GM19463 (cell line): ENCODE measurements at regions not wholly inside any gene's neighbourhood (a gene's known extent, or its start where the extent isn't known, plus 50 kb on each side); places are given as distances from the start of the nearest gene placed in this dataset.

Source experiments
- ATAC-seq: cut with Tn5 transposase; IDR thresholded peaks from one replicate; pipeline ENCODE4 v1.9.1; 2021; ENCODE audit warnings: mild to moderate bottlenecking, moderate library complexity; ENCODE audit not compliant: unreplicated experiment

DNA sequence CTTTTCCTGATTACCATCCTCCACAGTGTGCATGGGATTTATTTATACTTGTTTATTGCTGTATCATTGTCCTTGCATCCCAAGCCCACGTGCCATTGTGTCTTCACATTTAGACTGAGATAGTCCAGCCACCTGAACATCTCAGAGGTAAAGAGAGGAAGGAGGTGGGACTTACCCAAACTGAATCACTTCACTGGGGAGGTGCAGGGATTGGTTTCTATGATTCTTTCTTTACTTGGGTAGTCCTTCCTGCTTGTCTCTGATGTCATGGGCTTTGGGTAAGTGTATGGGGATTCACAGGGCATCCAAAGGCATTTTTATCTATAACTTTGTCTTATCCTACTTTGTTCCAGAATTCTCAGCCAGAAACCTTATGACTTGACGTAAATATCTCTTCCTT is 141.5 kb upstream of the UMPS start:
- no peak for ATAC-seq

DNA sequence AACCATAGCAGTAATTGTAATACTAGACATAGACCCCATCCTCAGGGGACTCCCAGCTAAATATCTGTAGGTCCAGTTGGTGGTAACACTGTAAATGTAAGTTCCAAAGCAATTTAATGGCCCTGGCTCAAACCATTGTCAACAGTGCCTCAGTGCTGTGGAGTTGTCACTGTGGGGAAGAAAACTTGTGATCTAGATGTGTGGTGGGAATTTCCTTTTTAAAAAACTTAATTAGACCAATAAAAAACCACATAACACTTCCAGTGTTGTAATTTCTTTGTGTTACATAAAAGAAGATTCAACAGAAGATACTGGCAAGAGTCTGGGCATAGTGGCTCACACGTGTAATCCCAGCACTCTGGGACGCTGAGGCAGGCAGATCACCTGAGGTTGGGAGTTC is 138.6 kb upstream of the UMPS start:
- ATAC-seq, result no peak

DNA sequence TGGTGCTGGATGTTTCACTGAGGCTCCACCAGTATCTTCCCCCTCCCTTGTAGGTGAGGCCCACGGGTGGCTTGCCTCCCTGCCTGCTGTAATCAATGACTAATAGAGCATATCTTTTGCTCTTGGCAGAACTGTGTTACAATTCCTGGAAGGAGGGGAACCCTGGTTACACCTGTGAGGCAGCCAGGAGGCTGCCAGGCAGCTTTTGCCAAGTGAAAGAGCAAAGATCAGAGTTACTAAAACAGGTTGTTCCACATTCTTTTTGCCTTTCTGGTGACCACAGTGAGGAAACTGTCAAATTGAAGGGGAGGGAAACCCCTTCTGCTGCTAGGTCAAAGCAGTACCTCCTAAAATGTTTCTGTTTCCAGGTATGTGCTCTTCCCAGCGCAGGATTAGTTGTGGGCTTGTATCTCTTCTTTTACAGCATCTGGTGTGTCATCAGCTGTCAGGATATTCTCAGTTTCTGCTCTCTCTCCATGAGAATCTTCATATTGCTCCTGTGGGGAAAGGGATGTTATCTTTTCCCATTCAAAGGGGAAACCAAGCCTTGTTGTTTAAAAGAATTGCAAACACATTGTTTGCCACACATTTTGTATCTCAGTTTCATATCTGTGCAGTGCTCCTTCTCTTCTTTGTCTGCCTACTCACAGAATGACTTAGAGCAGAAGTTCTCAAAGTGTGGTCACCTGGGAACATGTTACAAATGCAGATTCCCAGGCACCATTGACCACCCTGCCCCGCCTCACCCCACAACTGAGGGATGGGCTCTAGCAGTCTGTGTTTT is 137.4 kb upstream of the UMPS start:
- ATAC-seq, result peak; percentile 85

DNA sequence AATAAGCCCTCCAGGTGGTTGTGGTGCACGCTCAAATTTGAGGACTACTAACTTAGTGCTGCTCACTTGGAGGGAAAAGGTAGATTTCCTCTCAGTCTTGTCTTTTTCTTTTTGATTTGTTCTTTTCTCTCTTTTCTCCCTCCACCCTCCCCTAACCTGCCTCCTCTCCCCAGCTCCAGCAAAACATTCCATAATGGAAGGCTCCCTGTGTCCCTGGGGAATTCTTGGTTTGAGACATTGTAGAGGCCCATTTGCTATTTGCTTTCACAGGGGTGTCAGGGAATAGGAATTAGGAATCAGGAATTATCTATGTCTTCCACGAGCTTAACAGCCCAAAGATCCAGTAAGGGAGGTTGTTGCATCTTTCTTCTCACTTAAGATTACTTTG is 136.8 kb upstream of the UMPS start:
- no peak for ATAC-seq

DNA sequence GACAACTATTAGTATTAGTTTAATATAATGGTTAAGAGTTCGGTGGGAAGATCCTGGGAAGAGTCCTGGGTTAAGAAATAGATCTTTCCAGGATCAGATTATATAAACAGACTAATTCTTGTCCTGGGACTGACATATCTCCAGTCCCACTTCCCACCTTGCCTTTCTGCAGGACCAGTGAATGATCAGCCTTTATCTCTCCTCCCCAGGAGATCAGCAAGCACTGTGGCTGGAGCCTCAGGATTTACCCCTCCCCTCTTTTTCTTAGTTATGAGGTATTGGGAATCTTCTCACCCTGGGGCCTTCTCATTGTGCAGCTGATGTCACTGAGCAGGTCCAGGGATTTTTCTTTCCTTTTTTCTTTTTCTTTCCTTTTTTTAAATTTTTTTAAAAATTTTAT is 135.7 kb upstream of the UMPS start:
- ATAC-seq, result no peak

DNA sequence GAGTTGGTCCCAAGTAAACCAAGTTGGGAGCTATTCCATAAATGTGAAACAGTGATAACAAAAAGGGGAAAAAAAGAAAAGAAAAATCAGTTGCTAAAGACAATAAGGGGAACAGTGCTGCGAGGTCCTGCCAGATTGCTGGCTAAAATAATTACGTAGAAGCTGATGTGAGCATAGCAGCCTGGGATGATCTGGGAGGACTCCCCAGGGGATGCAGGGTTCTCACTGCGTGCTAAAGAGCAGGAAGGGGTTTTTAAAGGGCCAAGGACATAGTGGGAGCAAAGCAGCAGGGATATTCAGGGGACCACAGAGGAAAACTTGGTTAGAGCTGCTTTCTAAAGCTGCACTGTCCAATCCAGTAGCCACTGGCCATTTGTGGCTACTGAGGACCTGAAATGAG is 133.0 kb upstream of the UMPS start:
- no peak for ATAC-seq

GRCh38 chr3:124597979-124598378 is 132.3 kb upstream of the UMPS start:
- ATAC-seq, result no peak

- ATAC-seq, result no peak
Measured at GRCh38 chr3:124599147-124599765, 131.0 kb upstream of the UMPS start.

GRCh38 chr3:124599779-124600693 is 130.2 kb upstream of the UMPS start:
- ATAC-seq, result no peak

DNA sequence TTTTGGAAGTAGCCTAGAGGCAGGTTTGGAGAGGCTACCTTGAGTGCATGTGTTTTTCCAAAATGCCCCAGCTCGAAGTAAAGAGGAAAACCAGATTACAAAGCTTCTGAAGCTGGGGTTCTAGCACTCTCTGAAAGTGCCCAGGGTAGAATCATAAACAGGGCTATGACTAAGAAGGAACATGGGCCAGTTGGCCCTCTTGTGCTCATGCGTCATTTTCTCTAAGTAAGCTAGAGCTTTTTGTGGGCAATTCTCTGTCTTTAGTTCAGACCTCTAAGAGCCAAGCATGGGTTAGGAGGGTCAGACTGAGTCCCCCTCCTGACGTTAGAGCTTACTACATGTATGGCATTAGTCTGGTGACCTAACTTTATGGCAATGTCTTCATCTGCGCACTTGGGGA is 129.5 kb upstream of the UMPS start:
- ATAC-seq, result no peak

GRCh38 chr3:124601190-124601589 is 129.1 kb upstream of the UMPS start:
- no peak for ATAC-seq

- ATAC-seq, result no peak
Measured at GRCh38 chr3:124602980-124603627, 127.1 kb upstream of the UMPS start.

DNA sequence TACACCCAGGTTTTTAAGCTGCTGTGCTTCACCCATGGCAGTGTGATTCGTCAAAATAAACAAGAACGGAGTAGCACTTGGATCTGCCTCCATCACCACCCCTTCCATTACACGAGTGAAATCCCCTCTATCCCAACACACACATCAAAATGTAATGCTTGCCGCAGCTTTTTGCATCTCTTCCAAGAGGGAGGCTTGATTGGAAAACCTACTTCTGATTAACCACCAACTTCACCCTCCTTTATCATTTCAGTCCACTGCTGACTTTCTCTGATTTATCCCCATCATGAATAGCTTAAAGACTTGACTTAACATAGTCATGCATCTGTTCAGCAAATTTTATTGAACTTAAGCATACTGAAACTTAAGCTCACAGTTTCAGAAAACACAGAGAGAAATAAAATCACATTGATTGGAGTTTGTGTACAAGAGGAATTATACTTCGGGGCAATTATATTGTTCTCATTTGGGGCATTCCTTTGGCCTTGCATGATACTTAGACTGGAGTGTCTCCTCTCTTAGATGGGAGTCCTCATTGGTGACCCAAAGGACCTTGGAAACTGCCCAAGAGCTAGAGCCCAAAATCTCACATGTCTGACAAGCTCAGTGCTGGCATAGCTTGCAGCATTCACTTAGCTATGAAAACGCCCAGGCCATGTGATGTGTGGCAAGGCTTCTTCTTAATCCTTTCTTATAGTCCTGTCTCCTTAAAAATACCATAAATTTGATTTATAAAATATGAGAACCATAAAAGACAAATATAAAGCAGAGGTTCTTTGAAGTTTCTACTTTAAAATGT is 124.3 kb upstream of the UMPS start:
- ATAC-seq, result no peak

GRCh38 chr3:124607163-124607562 is 123.1 kb upstream of the UMPS start:
- ATAC-seq, result no peak

GRCh38 chr3:124609402-124609801 is 120.8 kb upstream of the UMPS start:
- no peak for ATAC-seq

DNA sequence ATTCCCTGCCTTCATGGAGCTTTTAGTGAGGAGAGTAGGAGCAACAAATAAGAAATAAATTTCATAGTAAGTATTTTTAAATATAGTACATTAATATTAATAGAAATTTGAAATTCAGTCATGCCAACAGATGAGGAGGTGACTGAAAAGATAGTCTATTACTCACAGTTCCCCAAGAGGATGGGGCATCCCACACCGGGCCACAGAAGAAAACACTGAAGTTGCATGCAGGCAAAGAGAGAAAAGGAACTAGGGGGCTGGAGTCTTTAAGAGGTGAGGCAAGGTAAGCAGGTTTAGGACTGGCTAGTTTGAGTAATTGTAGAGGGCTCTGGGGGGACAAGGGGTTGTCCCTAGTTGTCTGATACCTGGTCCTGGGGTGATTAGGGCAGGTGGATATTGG is 120.1 kb upstream of the UMPS start:
- no peak for ATAC-seq

DNA sequence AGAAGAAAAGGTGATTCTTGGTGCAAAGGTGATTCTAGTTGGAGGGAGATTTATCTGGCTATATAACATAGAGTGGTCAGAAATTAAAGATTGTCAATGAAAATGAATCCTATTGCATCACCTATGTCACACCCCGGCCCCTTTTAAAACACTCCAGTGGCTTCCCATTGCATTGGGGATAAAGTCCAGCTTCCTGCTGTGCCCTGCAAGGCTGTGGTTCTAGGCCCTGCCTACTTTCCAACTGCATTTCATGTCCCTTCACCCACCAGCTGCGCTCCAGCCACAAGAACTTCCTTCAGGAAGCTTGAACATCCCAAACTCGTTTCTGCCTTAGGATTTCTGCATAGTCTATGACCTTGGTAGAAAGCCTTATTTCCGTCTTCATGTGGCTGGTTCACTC is 118.7 kb upstream of the UMPS start:
- no peak for ATAC-seq

- ATAC-seq, result no peak
Measured at GRCh38 chr3:124615896-124616543, 114.2 kb upstream of the UMPS start.

DNA sequence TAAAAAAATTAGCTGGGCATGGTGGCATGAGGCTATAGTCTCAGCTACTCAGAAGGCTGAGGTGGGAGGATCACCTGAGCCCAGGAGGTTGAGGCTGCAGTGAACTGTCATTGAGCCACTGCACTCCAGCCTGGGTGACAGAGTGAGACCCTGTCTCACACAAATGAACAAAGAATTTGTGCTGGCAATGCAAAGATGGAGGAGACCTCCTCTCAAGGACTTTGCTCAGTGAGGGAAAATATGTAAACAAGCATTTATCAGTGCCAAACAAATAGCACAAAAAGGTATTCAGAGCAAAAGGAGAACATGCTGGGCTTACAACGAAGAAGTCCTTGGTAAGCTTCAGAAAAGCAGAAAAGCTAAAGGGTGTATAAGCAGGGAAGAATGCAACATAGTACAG is 113.1 kb upstream of the UMPS start:
- ATAC-seq, result no peak
